Sigmoid colon (tissue), 4 donors: ENCODE measurements at regions not wholly inside any gene's neighbourhood (a gene's known extent, or its start where the extent isn't known, plus 50 kb on each side); places are given as distances from the start of the nearest gene placed in this dataset.

Experiments used
- EP300 ChIP-seq, 4 donors: sonication (generic); formaldehyde crosslinking; IDR thresholded peaks; one replicate each; pipeline ENCODE4 v1.6.1; 2017; ENCODE audit warnings: antibody characterized with exemption in 4 of 4
- POLR2AphosphoS5 ChIP-seq, 4 donors: sonication (generic); formaldehyde crosslinking; IDR thresholded peaks; one replicate each; pipeline ENCODE4 v1.6.1; 2017; ENCODE audit warnings: antibody characterized with exemption in 4 of 4
- TF ChIP-seq, protein P1 (sequence below), 4 experiments: fragments of 450-650 bp in 3 of 4; fragments of 200-600 bp in 1 of 4; IDR thresholded peaks; one replicate each; pipeline ENCODE4 v1.5.1; 2016 to 2019; ENCODE audit warnings: antibody characterized with exemption in 4 of 4, mild to moderate bottlenecking in 3 of 4, moderate library complexity in 2 of 4

DNA sequence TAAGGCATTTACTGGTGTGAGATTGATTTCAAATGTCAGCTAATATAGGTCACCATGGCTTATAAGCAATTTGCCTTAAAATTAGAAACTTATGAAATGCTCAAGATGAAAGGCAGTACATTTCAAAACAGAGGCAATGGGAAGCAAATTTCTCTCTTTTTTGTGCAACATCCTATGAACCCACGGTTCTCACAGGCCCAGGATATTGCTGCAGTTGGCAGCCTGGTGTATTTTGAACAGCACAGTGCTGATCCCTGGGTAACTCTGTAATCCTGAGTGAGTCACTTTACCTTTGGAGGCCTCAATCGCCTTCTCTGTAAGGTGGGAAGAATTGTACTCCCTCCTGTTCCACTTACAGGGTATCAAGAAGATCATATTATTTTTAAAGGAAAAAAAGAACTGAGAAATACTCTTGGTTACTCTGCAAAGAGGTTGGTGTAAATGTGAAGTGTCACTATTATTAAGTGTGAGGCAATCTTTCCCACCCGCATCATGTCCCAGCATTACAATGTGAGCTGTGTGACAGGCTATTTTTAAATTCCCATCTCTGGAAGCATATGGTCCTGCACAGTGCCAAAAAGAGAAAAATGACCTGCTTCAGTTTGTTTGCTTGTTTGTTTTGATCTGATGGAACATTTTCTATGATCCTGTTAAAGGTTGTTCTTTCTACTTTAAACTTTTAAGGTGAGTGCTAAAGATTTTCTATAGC is 190.1 kb upstream of the LPP start:
- TF ChIP-seq EP300 (IDR thresholded peaks at IDR 0.05) (no peak), POLR2AphosphoS5 (IDR thresholded peaks at IDR 0.05) (no peak)
- TF ChIP-seq, protein P1, sequence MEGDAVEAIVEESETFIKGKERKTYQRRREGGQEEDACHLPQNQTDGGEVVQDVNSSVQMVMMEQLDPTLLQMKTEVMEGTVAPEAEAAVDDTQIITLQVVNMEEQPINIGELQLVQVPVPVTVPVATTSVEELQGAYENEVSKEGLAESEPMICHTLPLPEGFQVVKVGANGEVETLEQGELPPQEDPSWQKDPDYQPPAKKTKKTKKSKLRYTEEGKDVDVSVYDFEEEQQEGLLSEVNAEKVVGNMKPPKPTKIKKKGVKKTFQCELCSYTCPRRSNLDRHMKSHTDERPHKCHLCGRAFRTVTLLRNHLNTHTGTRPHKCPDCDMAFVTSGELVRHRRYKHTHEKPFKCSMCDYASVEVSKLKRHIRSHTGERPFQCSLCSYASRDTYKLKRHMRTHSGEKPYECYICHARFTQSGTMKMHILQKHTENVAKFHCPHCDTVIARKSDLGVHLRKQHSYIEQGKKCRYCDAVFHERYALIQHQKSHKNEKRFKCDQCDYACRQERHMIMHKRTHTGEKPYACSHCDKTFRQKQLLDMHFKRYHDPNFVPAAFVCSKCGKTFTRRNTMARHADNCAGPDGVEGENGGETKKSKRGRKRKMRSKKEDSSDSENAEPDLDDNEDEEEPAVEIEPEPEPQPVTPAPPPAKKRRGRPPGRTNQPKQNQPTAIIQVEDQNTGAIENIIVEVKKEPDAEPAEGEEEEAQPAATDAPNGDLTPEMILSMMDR (IDR thresholded peaks at IDR 0.05) = no peak
